ENCODE measurements at regions not wholly inside any gene's neighbourhood (a gene's known extent, or its start where the extent isn't known, plus 50 kb on each side); places are given as distances from the start of the nearest gene placed in this dataset.

GRCh38 chr15:29570948-29571791 lies 251.1 kb downstream of the TJP1 start (continued):
- TF ChIP-seq RFX5 (IDR thresholded peaks at IDR 0.05; ENCODE audit: borderline replicate concordance, low read depth, low read length), result no peak
- TF ChIP-seq SIN3A (conservative IDR thresholded peaks at IDR 0.05 in 1 of 2, IDR thresholded peaks at IDR 0.05 in 1 of 2; ENCODE audit: low read depth in 1 of 2, low read length in 2 of 2), result 0 out of 4 replicates have a peak, but pooled peaks of 1 of the 2 experiments have one; percentile 26
- no peak; the same call in 1 of the 2 replicates for TF ChIP-seq MAX (IDR thresholded peaks at IDR 0.05)
- no peak for TF ChIP-seq POLR2AphosphoS5 (IDR thresholded peaks at IDR 0.05; ENCODE audit: low read depth, low read length)
- TF ChIP-seq YY1 (IDR thresholded peaks at IDR 0.05; ENCODE audit: low read depth, low read length), result peak; percentile 39; the same call in 1 of the 2 replicates
- TF ChIP-seq POU5F1 (IDR thresholded peaks at IDR 0.05; ENCODE audit: low read depth, low read length), result no peak
- TF ChIP-seq KDM4A (IDR thresholded peaks at IDR 0.05; ENCODE audit: low read depth, low read length, severe bottlenecking), result peak; percentile 43
- peak; percentile 15; the same call in 1 of the 2 replicates for TF ChIP-seq PHF8 (conservative IDR thresholded peaks at IDR 0.05; ENCODE audit: low read depth, low read length)
- TF ChIP-seq ASH2L (IDR thresholded peaks at IDR 0.05; ENCODE audit: low read length), result peak; percentile 68
- TF ChIP-seq NANOG (IDR thresholded peaks at IDR 0.05; ENCODE audit: insufficient read depth, low read depth, low read length, poor library complexity, severe bottlenecking), result peak; percentile 11
- TF ChIP-seq TCF12 (IDR thresholded peaks at IDR 0.05; ENCODE audit: low read depth, low read length), result 0 out of 2 replicates have a peak, but pooled peaks have one; percentile 24
- TF ChIP-seq TEAD4 (IDR thresholded peaks at IDR 0.05; ENCODE audit: low read depth, low read length), result 0 out of 2 replicates have a peak, but pooled peaks have one; percentile 4

Measured in H1 (cell line).